GM23248 (cell line): ENCODE measurements at regions not wholly inside any gene's neighbourhood (a gene's known extent, or its start where the extent isn't known, plus 50 kb on each side); places are given as distances from the start of the nearest gene placed in this dataset.

Experiments used
- EZH2 ChIP-seq: fragments of 200-600 bp; sonication (generic); IDR thresholded peaks from 2 replicates; pipeline ENCODE4 v1.6.1; 2018; ENCODE audit warnings: antibody characterized with exemption, mild to moderate bottlenecking; ENCODE audit not compliant: insufficient read depth, poor library complexity, severe bottlenecking
- EZH2phosphoT487 ChIP-seq: fragments of 200-600 bp; sonication (generic); IDR thresholded peaks from 2 replicates; pipeline ENCODE4 v1.6.1; 2018; ENCODE audit warnings: antibody characterized with exemption, moderate library complexity, mild to moderate bottlenecking, low read depth; ENCODE audit not compliant: insufficient read depth

- TF ChIP-seq EZH2 = no peak
- no peak for TF ChIP-seq EZH2phosphoT487
These were observed 88.8 kb upstream of the DYRK2 start for GRCh38 chr12:67559751-67560150.
